ENCODE measurements at regions not wholly inside any gene's neighbourhood (a gene's known extent, or its start where the extent isn't known, plus 50 kb on each side); places are given as distances from the start of the nearest gene placed in this dataset.

DNA sequence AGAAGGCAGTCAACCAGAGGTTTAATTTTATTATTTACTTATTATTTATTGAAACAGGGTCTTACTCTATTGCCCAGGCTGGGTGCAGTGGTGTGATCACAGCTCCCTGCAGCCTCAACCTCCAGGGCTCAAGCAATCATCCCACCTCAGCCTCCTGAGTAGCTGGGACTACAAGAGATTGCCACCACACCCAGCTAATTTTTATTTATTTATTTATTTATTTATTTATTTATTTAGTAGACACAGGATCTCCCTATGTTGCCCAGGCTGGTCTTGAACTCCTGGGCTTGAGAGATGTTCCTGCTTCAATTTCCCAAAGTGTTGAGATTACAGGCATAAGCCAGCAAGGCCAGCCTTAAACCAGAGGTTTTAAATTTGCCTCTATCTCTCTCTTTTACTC, 83.1 kb downstream of the RCN1 start:
- ATAC-seq (no peak), DNase-seq (ENCODE audit: low spot score) (no peak), FAIRE-seq (no peak)
- Histone ChIP-seq H3K4me2 (ENCODE audit: low read depth, low read length) (no peak overlapping the region), H3K4me3 (replicated peaks in 1 of 3; ENCODE audit: insufficient read depth in 1 of 3, low read depth in 2 of 3, low read length in 3 of 3) (no peak overlapping the region), H4K20me1 (ENCODE audit: insufficient read depth, low read length) (no peaks in the 10 kb centered on the region), H3K9me3 (ENCODE audit: low read length) (no peaks in the 10 kb centered on the region), H2AFZ (ENCODE audit: low read length) (no peak overlapping the region), H3K27me3 (ENCODE audit: control insufficient read depth in 1 of 2, insufficient read depth in 2 of 2, low read length in 2 of 2) (peaks cover 0 to 26% of the 10 kb centered on the region in 2 experiments; a peak in 4 of 5 replicates), H3K27ac (ENCODE audit: extremely low read length, insufficient read depth, low read length) (no peak overlapping the region), H3K79me2 (ENCODE audit: insufficient read depth, low read length) (no peaks in the 10 kb centered on the region), H3K4me1 (ENCODE audit: insufficient read depth, low read length) (no peaks in the 10 kb centered on the region), H3K9ac (ENCODE audit: insufficient read depth, low read depth, low read length) (no peak overlapping the region), H3K36me3 (replicated peaks in 1 of 2; ENCODE audit: control insufficient read depth in 1 of 2, insufficient read depth in 2 of 2, low read length in 2 of 2) (no peaks in the 10 kb centered on the region)
- CTCF ChIA-PET (ENCODE audit: low intra/inter-chr PET ratio, low total read pairs): interaction anchor here (5.8 kb wide), 1 partner anchor 121 kb away, joined by 102 read pairs; no protein-coding TSS in a partner anchor
- no peak for TF ChIP-seq ZNF225 (CRISPR knock-in tag; IDR thresholded peaks at IDR 0.05)
- TF ChIP-seq SP1 (IDR thresholded peaks at IDR 0.05): no peak
- TF ChIP-seq SP1 (CRISPR knock-in tag; IDR thresholded peaks at IDR 0.05): no peak
- no peak for TF ChIP-seq TBX3 (IDR thresholded peaks at IDR 0.05; ENCODE audit: borderline replicate concordance)
- TF ChIP-seq PHB2 (IDR thresholded peaks at IDR 0.05; ENCODE audit: partially characterized antibody): no peak
- TF ChIP-seq ZNF75D (CRISPR knock-in tag; IDR thresholded peaks at IDR 0.05; ENCODE audit: borderline replicate concordance): no peak
- TF ChIP-seq ZNF331 (CRISPR knock-in tag; IDR thresholded peaks at IDR 0.05): no peak
- intact Hi-C loops (cut with micrococcal nuclease; ENCODE audit: unreplicated experiment) (loop anchor here (1.0 to 5.0 kb wide), 2 partner anchors 122 to 777 kb away; no protein-coding TSS in a partner anchor), in situ Hi-C loops (cut with HindIII; ENCODE audit: extremely low pct_ligation_motif_present, low pct_unique_long_range_greater_than_20kb) (loop anchor here (5.0 to 25.0 kb wide), 3 partner anchors 122 to 937 kb away; no protein-coding TSS in a partner anchor)
- BruUV-seq (replicated peaks): no TSS peak
- POLR2A ChIA-PET: no interaction called here

DNA sequence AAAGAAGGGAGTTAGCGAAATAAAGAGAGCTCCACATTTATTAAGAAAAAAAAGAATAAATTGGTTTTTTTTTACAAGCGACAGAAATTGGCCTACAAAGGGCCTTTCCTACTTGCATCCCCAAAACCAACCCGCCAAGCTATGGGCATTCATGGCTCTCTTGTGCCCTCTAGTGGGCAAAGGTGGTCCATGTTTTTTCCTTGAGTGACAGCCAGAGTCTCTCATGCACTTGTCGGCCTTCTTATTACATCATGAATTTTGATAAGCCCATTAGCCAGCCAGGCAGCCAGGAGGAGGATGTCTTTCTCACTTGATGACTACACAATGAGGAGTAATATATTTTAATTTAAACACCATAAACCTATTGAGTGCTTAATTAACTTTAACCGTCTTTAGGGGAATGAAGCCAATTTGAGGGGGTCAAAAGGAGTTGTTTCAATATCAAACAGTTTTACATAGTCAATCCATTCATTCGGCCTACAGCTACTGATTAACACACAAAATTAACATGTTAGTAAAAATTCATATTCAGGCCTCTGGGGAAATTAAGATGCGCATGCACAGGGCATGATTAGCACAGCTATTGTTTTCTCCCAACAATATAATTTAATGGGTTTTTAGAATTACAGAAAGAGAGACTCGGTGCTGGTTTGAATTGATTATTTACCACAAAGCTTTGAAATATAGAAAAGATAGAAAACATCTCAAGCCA, 85.5 kb downstream of the RCN1 start:
- H3K4me3 ChIP-seq (replicated peaks in 1 of 3; ENCODE audit: insufficient read depth in 1 of 3, low read depth in 2 of 3, low read length in 3 of 3): no peak overlapping the region
- ChIA-PET POLR2A (no interaction called here), CTCF (ENCODE audit: low intra/inter-chr PET ratio, low total read pairs) (interaction anchor here (1.0 to 5.8 kb wide), 3 partner anchors 123 to 779 kb away, joined by 4 to 102 read pairs (median 5); no protein-coding TSS in a partner anchor)
- DNase-seq (ENCODE audit: low spot score): peak; percentile 69
- H3K27ac ChIP-seq (ENCODE audit: extremely low read length, insufficient read depth, low read length): no peak overlapping the region
- no peaks in the 10 kb centered on the region for H4K20me1 ChIP-seq (ENCODE audit: insufficient read depth, low read length)
- peak; percentile 81 for ATAC-seq
- no peaks in the 10 kb centered on the region for H3K4me1 ChIP-seq (ENCODE audit: insufficient read depth, low read length)
- intact Hi-C loops (cut with micrococcal nuclease; ENCODE audit: unreplicated experiment): loop anchor here (1.0 to 2.0 kb wide), 2 partner anchors 688 to 1070 kb away; no protein-coding TSS in a partner anchor
- peaks cover 0 to 19% of the 10 kb centered on the region in 2 experiments; a peak in 4 of 5 replicates for H3K27me3 ChIP-seq (ENCODE audit: control insufficient read depth in 1 of 2, insufficient read depth in 2 of 2, low read length in 2 of 2)
- H3K4me2 ChIP-seq (ENCODE audit: low read depth, low read length): no peak overlapping the region
- in situ Hi-C loops (cut with HindIII; ENCODE audit: extremely low pct_ligation_motif_present, low pct_unique_long_range_greater_than_20kb): no loop called here
- no peak overlapping the region for H3K9ac ChIP-seq (ENCODE audit: insufficient read depth, low read depth, low read length)
- no peaks in the 10 kb centered on the region for H3K79me2 ChIP-seq (ENCODE audit: insufficient read depth, low read length)
- no TSS peak for BruUV-seq (replicated peaks)
- H2AFZ ChIP-seq (ENCODE audit: low read length): no peak overlapping the region
- FAIRE-seq: peak; percentile 79
- 24% methylated on average over 8 of the region's 8 CpGs for WGBS (ENCODE audit: low lambda C conversion rate)
- no peaks in the 10 kb centered on the region for H3K9me3 ChIP-seq (ENCODE audit: low read length)
- no peaks in the 10 kb centered on the region for H3K36me3 ChIP-seq (replicated peaks in 1 of 2; ENCODE audit: control insufficient read depth in 1 of 2, insufficient read depth in 2 of 2, low read length in 2 of 2)
- TF ChIP-seq NFKB2 (CRISPR knock-in tag; IDR thresholded peaks at IDR 0.05; ENCODE audit: borderline replicate concordance): no peak
- TF ChIP-seq, protein P1, sequence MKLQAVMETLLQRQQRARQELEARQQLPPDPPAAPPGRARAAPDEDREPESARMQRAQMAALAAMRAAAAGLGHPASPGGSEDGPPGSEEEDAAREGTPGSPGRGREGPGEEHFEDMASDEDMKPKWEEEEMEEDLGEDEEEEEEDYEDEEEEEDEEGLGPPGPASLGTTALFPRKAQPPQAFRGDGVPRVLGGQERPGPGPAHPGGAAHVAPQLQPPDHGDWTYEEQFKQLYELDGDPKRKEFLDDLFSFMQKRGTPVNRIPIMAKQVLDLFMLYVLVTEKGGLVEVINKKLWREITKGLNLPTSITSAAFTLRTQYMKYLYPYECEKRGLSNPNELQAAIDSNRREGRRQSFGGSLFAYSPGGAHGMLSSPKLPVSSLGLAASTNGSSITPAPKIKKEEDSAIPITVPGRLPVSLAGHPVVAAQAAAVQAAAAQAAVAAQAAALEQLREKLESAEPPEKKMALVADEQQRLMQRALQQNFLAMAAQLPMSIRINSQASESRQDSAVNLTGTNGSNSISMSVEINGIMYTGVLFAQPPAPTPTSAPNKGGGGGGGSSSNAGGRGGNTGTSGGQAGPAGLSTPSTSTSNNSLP (IDR thresholded peaks at IDR 0.05; ENCODE audit: low read depth, low read length): 0 out of 2 replicates have a peak, but pooled peaks have one; percentile 31
- TF ChIP-seq ZKSCAN5 (CRISPR knock-in tag; IDR thresholded peaks at IDR 0.05): no peak
- TF ChIP-seq ZNF124 (CRISPR knock-in tag; IDR thresholded peaks at IDR 0.05): no peak
- no peak for TF ChIP-seq ZBTB1 (CRISPR knock-in tag; IDR thresholded peaks at IDR 0.05; ENCODE audit: borderline replicate concordance)
- TF ChIP-seq, protein P2, sequence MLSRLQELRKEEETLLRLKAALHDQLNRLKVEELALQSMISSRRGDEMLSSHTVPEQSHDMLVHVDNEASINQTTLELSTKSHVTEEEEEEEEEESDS (CRISPR knock-in tag; IDR thresholded peaks at IDR 0.05; ENCODE audit: borderline replicate concordance): no peak
- no peak for TF ChIP-seq PHF21A (CRISPR knock-in tag; IDR thresholded peaks at IDR 0.05)
- TF ChIP-seq CCDC6 (CRISPR knock-in tag; IDR thresholded peaks at IDR 0.05): no peak
- no peak for TF ChIP-seq ARNTL (CRISPR knock-in tag; IDR thresholded peaks at IDR 0.05)
- TF ChIP-seq RBFOX2 (IDR thresholded peaks at IDR 0.05; ENCODE audit: low read depth, low read length): no peak
- TF ChIP-seq PHB2 (IDR thresholded peaks at IDR 0.05; ENCODE audit: partially characterized antibody): no peak
- no peak for TF ChIP-seq PAF1 (CRISPR knock-in tag; IDR thresholded peaks at IDR 0.05)
- no peak for TF ChIP-seq ZBTB7B (CRISPR knock-in tag; IDR thresholded peaks at IDR 0.05)
